Rectal smooth muscle tissue (tissue), 1 donor: ENCODE measurements at regions not wholly inside any gene's neighbourhood (a gene's known extent, or its start where the extent isn't known, plus 50 kb on each side); places are given as distances from the start of the nearest gene placed in this dataset.
"Not testable (repeated sequence)": the region's sequence is repeated elsewhere in the genome, so short reads cannot be mapped to it uniquely, and the experiment has no call there.

Source experiments
- H3K27ac ChIP-seq: one replicate; pipeline ENCODE4 v1.7.0; 2013; ENCODE audit warnings: low read depth, low read length, inconsistent platforms
- H3K27me3 ChIP-seq: one replicate; pipeline ENCODE4 v1.7.0; 2013; ENCODE audit warnings: low read length; ENCODE audit not compliant: control insufficient read depth, insufficient read depth
- H3K36me3 ChIP-seq: one replicate; pipeline ENCODE4 v1.7.0; 2013; ENCODE audit warnings: low read length; ENCODE audit not compliant: control insufficient read depth, insufficient read depth
- H3K4me1 ChIP-seq: one replicate; pipeline ENCODE4 v1.7.0; 2013; ENCODE audit warnings: low read length; ENCODE audit not compliant: control insufficient read depth, insufficient read depth
- H3K4me3 ChIP-seq: one replicate; pipeline ENCODE4 v1.7.0; 2013; ENCODE audit warnings: low read length
- H3K9ac ChIP-seq: one replicate; pipeline ENCODE4 v1.7.0; 2013; ENCODE audit warnings: low read length

- Histone ChIP-seq H3K4me3 (no peak overlapping the region), H3K36me3 (no peaks in the 10 kb centered on the region), H3K4me1 (no peaks in the 10 kb centered on the region), H3K27me3 (no peaks in the 10 kb centered on the region), H3K27ac (no peak overlapping the region), H3K9ac (no peak overlapping the region)
Observed at GRCh38 chr6:845101-845500, 152.2 kb upstream of the EXOC2 start.

- Histone ChIP-seq H3K27me3 (no peaks in the 10 kb centered on the region), H3K36me3 (no peaks in the 10 kb centered on the region), H3K4me1 (no peaks in the 10 kb centered on the region), H3K4me3 (no peak overlapping the region), H3K9ac (no peak overlapping the region), H3K27ac (no peak overlapping the region)
Observed at GRCh38 chr6:842141-842540, 149.2 kb upstream of the EXOC2 start.

GRCh38 chr6:841569-841968 lies 148.6 kb upstream of the EXOC2 start:
- Histone ChIP-seq H3K36me3 (no peaks in the 10 kb centered on the region), H3K27ac (no peak overlapping the region), H3K4me1 (no peaks in the 10 kb centered on the region), H3K9ac (no peak overlapping the region), H3K27me3 (no peaks in the 10 kb centered on the region), H3K4me3 (no peak overlapping the region)

- H3K4me1 ChIP-seq = no peaks in the 10 kb centered on the region
- no peak overlapping the region for H3K27ac ChIP-seq
- no peak overlapping the region for H3K9ac ChIP-seq
- H3K27me3 ChIP-seq = no peaks in the 10 kb centered on the region
- no peaks in the 10 kb centered on the region for H3K36me3 ChIP-seq
- no peak overlapping the region for H3K4me3 ChIP-seq
Observed at GRCh38 chr6:839201-839600, 146.3 kb upstream of the EXOC2 start.

- no peaks in the 10 kb centered on the region for H3K4me1 ChIP-seq
- H3K9ac ChIP-seq = no peak overlapping the region
- no peaks in the 10 kb centered on the region for H3K36me3 ChIP-seq
- H3K27me3 ChIP-seq = no peaks in the 10 kb centered on the region
- H3K27ac ChIP-seq = no peak overlapping the region
- H3K4me3 ChIP-seq = no peak overlapping the region
Observed at GRCh38 chr6:837380-837779, 144.4 kb upstream of the EXOC2 start.

GRCh38 chr6:836276-836853 lies 143.4 kb upstream of the EXOC2 start:
- H3K4me3 ChIP-seq = no peak overlapping the region
- no peak overlapping the region for H3K9ac ChIP-seq
- no peak overlapping the region for H3K27ac ChIP-seq
- H3K4me1 ChIP-seq = no peaks in the 10 kb centered on the region
- no peaks in the 10 kb centered on the region for H3K27me3 ChIP-seq
- H3K36me3 ChIP-seq = no peaks in the 10 kb centered on the region

- Histone ChIP-seq H3K36me3 (no peaks in the 10 kb centered on the region), H3K4me1 (no peaks in the 10 kb centered on the region), H3K27me3 (no peaks in the 10 kb centered on the region), H3K4me3 (no peak overlapping the region), H3K9ac (no peak overlapping the region), H3K27ac (no peak overlapping the region)
Observed at GRCh38 chr6:835476-836160, 142.7 kb upstream of the EXOC2 start.

- H3K27me3 ChIP-seq = no peaks in the 10 kb centered on the region
- no peak overlapping the region for H3K4me3 ChIP-seq
- no peaks in the 10 kb centered on the region for H3K4me1 ChIP-seq
- H3K27ac ChIP-seq = no peak overlapping the region
- no peaks in the 10 kb centered on the region for H3K36me3 ChIP-seq
- no peak overlapping the region for H3K9ac ChIP-seq
Observed at GRCh38 chr6:834866-835265, 141.9 kb upstream of the EXOC2 start.

- H3K27ac ChIP-seq = no peak overlapping the region
- no peak overlapping the region for H3K9ac ChIP-seq
- H3K36me3 ChIP-seq = no peaks in the 10 kb centered on the region
- H3K4me1 ChIP-seq = no peaks in the 10 kb centered on the region
- H3K4me3 ChIP-seq = no peak overlapping the region
- H3K27me3 ChIP-seq = no peaks in the 10 kb centered on the region
Observed at GRCh38 chr6:834190-834589, 141.3 kb upstream of the EXOC2 start.

GRCh38 chr6:832804-833203 lies 139.9 kb upstream of the EXOC2 start:
- not testable (repeated sequence) for H3K4me1 ChIP-seq, H3K9ac ChIP-seq, H3K4me3 ChIP-seq, H3K36me3 ChIP-seq, H3K27me3 ChIP-seq, H3K27ac ChIP-seq

GRCh38 chr6:830667-831327 lies 137.9 kb upstream of the EXOC2 start:
- no peaks in the 10 kb centered on the region for H3K36me3 ChIP-seq
- H3K9ac ChIP-seq = no peak overlapping the region
- H3K4me3 ChIP-seq = no peak overlapping the region

GRCh38 chr6:829656-830055 lies 136.7 kb upstream of the EXOC2 start:
- Histone ChIP-seq H3K36me3 (no peaks in the 10 kb centered on the region), H3K27ac (no peak overlapping the region), H3K27me3 (no peaks in the 10 kb centered on the region), H3K4me3 (no peak overlapping the region), H3K9ac (no peak overlapping the region), H3K4me1 (no peaks in the 10 kb centered on the region)

More at GRCh38 chr6:830667-831327, 137.9 kb upstream of the EXOC2 start:
- Histone ChIP-seq H3K27ac (no peak overlapping the region), H3K4me1 (no peaks in the 10 kb centered on the region), H3K27me3 (no peaks in the 10 kb centered on the region)

GRCh38 chr6:827431-827830 lies 134.5 kb upstream of the EXOC2 start:
- no peak overlapping the region for H3K27ac ChIP-seq

More at GRCh38 chr6:827431-827830, 134.5 kb upstream of the EXOC2 start:
- H3K4me3 ChIP-seq = no peak overlapping the region
- H3K36me3 ChIP-seq = no peaks in the 10 kb centered on the region
- H3K9ac ChIP-seq = no peak overlapping the region
- H3K4me1 ChIP-seq = no peaks in the 10 kb centered on the region
- no peaks in the 10 kb centered on the region for H3K27me3 ChIP-seq
